ENCODE measurements at regions not wholly inside any gene's neighbourhood (a gene's known extent, or its start where the extent isn't known, plus 50 kb on each side); places are given as distances from the start of the nearest gene placed in this dataset.

DNA sequence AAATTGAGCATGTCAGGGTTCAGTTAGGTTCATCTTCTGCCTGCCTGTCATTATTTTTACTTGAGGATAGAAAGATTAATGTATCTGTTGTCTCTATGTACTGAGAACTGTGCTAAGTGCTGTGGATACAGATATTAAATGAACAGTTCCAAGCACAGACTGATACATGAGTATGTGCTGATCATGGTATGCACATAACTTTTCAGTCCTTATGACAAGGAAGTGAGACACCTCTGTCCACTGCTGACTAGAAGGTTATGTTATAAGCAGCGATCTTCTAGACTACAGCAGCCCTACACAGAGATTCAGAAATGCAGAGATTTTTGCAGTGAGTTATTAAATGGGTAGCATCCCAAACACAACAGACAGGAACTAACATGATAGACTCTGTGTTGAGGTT is 335.6 kb upstream of the MTNR1B start:
- TF ChIP-seq CTCF (IDR thresholded peaks at IDR 0.05; ENCODE audit: low read depth, low read length, missing input control) = no peak
- TF ChIP-seq FOXA1 (IDR thresholded peaks at IDR 0.05) = no peak
- TF ChIP-seq EGR1 (IDR thresholded peaks at IDR 0.05; ENCODE audit: low read depth in 2 of 2) = no peak
- TF ChIP-seq SP1 (IDR thresholded peaks at IDR 0.05) = no peak
- no peak for TF ChIP-seq RAD21 (IDR thresholded peaks at IDR 0.05)
- TF ChIP-seq MAX (IDR thresholded peaks at IDR 0.05) = no peak
- no peak for TF ChIP-seq FOXA2 (IDR thresholded peaks at IDR 0.05)
- TF ChIP-seq TAF1 (conservative IDR thresholded peaks at IDR 0.05) = no peak
- TF ChIP-seq GABPA (IDR thresholded peaks at IDR 0.05 in 1 of 2, conservative IDR thresholded peaks at IDR 0.05 in 1 of 2) = no peak
- TF ChIP-seq, protein P1, sequence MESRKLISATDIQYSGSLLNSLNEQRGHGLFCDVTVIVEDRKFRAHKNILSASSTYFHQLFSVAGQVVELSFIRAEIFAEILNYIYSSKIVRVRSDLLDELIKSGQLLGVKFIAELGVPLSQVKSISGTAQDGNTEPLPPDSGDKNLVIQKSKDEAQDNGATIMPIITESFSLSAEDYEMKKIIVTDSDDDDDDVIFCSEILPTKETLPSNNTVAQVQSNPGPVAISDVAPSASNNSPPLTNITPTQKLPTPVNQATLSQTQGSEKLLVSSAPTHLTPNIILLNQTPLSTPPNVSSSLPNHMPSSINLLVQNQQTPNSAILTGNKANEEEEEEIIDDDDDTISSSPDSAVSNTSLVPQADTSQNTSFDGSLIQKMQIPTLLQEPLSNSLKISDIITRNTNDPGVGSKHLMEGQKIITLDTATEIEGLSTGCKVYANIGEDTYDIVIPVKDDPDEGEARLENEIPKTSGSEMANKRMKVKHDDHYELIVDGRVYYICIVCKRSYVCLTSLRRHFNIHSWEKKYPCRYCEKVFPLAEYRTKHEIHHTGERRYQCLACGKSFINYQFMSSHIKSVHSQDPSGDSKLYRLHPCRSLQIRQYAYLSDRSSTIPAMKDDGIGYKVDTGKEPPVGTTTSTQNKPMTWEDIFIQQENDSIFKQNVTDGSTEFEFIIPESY (IDR thresholded peaks at IDR 0.05) = no peak
- no peak for TF ChIP-seq REST (IDR thresholded peaks at IDR 0.05)
- no peak for TF ChIP-seq JUND (IDR thresholded peaks at IDR 0.05)
- no peak for TF ChIP-seq RXRA (IDR thresholded peaks at IDR 0.05)

All from liver (tissue), 3 donors.